ENCODE measurements at regions not wholly inside any gene's neighbourhood (a gene's known extent, or its start where the extent isn't known, plus 50 kb on each side); places are given as distances from the start of the nearest gene placed in this dataset.

GRCh38 chr1:72432645-72433267, 150.4 kb upstream of the NEGR1 start:
- no peak for TF ChIP-seq CTCF (conservative IDR thresholded peaks at IDR 0.05; ENCODE audit: low read depth in 2 of 2)
- no peak for TF ChIP-seq POLR2AphosphoS5 (IDR thresholded peaks at IDR 0.05; ENCODE audit: low read depth)
- no peak for TF ChIP-seq JUNB (IDR thresholded peaks at IDR 0.05; ENCODE audit: unreplicated experiment)
- TF ChIP-seq EZH2 (IDR thresholded peaks at IDR 0.05; ENCODE audit: low read depth, unreplicated experiment): no peak
- no peak for TF ChIP-seq EZH2phosphoT487 (IDR thresholded peaks at IDR 0.05; ENCODE audit: unreplicated experiment)
- TF ChIP-seq CREB1 (CRISPR knock-in tag; IDR thresholded peaks at IDR 0.05; ENCODE audit: low read depth): no peak
- no peak for TF ChIP-seq REST (IDR thresholded peaks at IDR 0.05; ENCODE audit: unreplicated experiment)
- no peak for TF ChIP-seq ETS1 (IDR thresholded peaks at IDR 0.05)
- TF ChIP-seq ZNF331 (CRISPR knock-in tag; IDR thresholded peaks at IDR 0.05; ENCODE audit: low read depth): no peak
- TF ChIP-seq NANOG (IDR thresholded peaks at IDR 0.05; ENCODE audit: borderline replicate concordance): no peak
- TF ChIP-seq ZNF114 (CRISPR knock-in tag; IDR thresholded peaks at IDR 0.05): no peak
- TF ChIP-seq STAT1 (IDR thresholded peaks at IDR 0.05; ENCODE audit: unreplicated experiment): no peak
- no peak for TF ChIP-seq ZNF462 (CRISPR knock-in tag; IDR thresholded peaks at IDR 0.05)

All from GM23338 (cell line).